Activated T-helper 1 cell treated with anti-CD3 and anti-CD28 coated beads, Interleukin-12 subunit alpha, Interleukin-12 subunit beta, Interleukin-2, Interleukin-4 antibody, amounts not matched to agents 30 ng/mL and 10 ng/mL and 1 ng/mL, durations not matched to agents 14 hours and 24 hours and 36 hours (primary cell): ENCODE measurements at regions not wholly inside any gene's neighbourhood (a gene's known extent, or its start where the extent isn't known, plus 50 kb on each side); places are given as distances from the start of the nearest gene placed in this dataset.

Experiments used
- DNase-seq: peaks from one replicate; pipeline ENCODE4 v3.0.0; 2021; ENCODE audit warnings: low spot score
- H3K27ac Mint-ChIP-seq: one replicate; pipeline ENCODE4 v1.8.0; 2021; ENCODE audit warnings: mild to moderate bottlenecking, mixed read lengths
- H3K27me3 Mint-ChIP-seq: one replicate; pipeline ENCODE4 v1.8.0; 2022; ENCODE audit warnings: mild to moderate bottlenecking, moderate library complexity, mixed read lengths; ENCODE audit not compliant: insufficient read depth
- H3K36me3 Mint-ChIP-seq: one replicate; pipeline ENCODE4 v1.8.0; 2021; ENCODE audit warnings: low read depth, mixed read lengths
- H3K4me1 Mint-ChIP-seq: one replicate; pipeline ENCODE4 v1.8.0; 2021; ENCODE audit warnings: low read depth, mixed read lengths
- H3K4me3 Mint-ChIP-seq: one replicate; pipeline ENCODE4 v1.8.0; 2021; ENCODE audit warnings: mild to moderate bottlenecking, moderate library complexity, mixed read lengths
- H3K9me3 Mint-ChIP-seq: one replicate; pipeline ENCODE4 v1.8.0; 2021; ENCODE audit warnings: mixed read lengths
- intact Hi-C: fragments of 100-400 bp; cut with micrococcal nuclease; formaldehyde crosslinking; loops from one replicate; pipeline ENCODE4 v1.15.1; 2024

- no peak overlapping the region for H3K4me3 Mint-ChIP-seq
- H3K36me3 Mint-ChIP-seq = no peaks in the 10 kb centered on the region
- no peaks in the 10 kb centered on the region for H3K4me1 Mint-ChIP-seq
- peaks cover 12% of the 10 kb centered on the region for H3K9me3 Mint-ChIP-seq
- DNase-seq = no peak
- no peak overlapping the region for H3K27ac Mint-ChIP-seq
- intact Hi-C loops = no loop called here
- no peaks in the 10 kb centered on the region for H3K27me3 Mint-ChIP-seq
Observed at GRCh38 chr5:26321278-26321677, 717.1 kb downstream of the CDH9 start.

DNA sequence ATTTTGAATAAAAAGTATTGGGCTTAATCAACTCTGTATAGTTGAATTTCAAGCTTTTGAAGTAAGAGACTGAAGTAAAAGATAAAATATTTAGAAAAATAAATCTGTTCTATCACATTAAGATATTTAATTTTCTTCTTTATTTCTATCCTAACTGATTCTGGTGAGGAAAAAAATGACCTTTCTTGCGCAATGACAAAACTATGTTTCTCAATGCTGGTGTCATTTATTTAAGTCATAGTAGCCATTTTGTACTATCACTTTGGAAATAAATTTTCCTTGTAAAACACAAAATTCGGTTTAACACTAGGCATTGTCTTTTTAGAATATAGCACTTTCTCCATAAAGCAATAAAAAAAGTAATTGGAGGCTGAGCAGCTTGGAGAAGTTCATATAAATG is 728.0 kb downstream of the CDH9 start:
- no peaks in the 10 kb centered on the region for H3K4me1 Mint-ChIP-seq
- no peaks in the 10 kb centered on the region for H3K36me3 Mint-ChIP-seq
- H3K9me3 Mint-ChIP-seq = peaks cover 7% of the 10 kb centered on the region
- intact Hi-C loops = no loop called here
- no peaks in the 10 kb centered on the region for H3K27me3 Mint-ChIP-seq
- H3K4me3 Mint-ChIP-seq = no peak overlapping the region
- no peak overlapping the region for H3K27ac Mint-ChIP-seq
- DNase-seq = no peak

GRCh38 chr5:26295541-26295940 is 742.8 kb downstream of the CDH9 start:
- Mint-ChIP-seq H3K9me3 (no peaks in the 10 kb centered on the region), H3K27me3 (no peaks in the 10 kb centered on the region), H3K4me1 (no peaks in the 10 kb centered on the region), H3K27ac (no peak overlapping the region), H3K36me3 (no peaks in the 10 kb centered on the region), H3K4me3 (no peak overlapping the region)
- no peak for DNase-seq
- intact Hi-C loops = no loop called here

GRCh38 chr5:26282190-26282589 is 756.2 kb downstream of the CDH9 start:
- Mint-ChIP-seq H3K36me3 (no peaks in the 10 kb centered on the region), H3K27me3 (no peaks in the 10 kb centered on the region), H3K4me3 (no peak overlapping the region), H3K27ac (no peak overlapping the region), H3K9me3 (peaks cover 27% of the 10 kb centered on the region), H3K4me1 (no peaks in the 10 kb centered on the region)
- no peak for DNase-seq
- intact Hi-C loops = no loop called here

DNA sequence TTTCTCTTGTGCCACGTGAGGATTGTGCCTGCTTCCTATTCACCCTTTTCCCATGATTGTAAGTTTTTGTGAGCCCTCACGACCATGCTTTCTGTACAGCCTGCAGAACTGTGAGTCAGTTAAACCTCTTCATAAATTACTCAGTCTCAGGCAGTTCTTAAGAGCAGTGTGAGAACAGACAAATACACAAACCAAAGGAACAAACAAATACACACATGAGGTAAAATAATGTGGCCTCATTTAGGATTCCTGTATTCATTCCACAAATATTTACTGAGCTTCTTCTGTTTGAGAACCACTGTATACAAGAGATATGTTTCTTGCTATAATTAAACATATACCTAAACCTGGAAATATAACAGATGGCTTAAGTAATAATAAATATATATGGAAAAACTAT is 760.3 kb downstream of the CDH9 start:
- H3K27ac Mint-ChIP-seq = no peak overlapping the region
- DNase-seq = no peak
- no peaks in the 10 kb centered on the region for H3K36me3 Mint-ChIP-seq
- H3K27me3 Mint-ChIP-seq = no peaks in the 10 kb centered on the region
- H3K9me3 Mint-ChIP-seq = peaks cover 19% of the 10 kb centered on the region
- H3K4me1 Mint-ChIP-seq = no peaks in the 10 kb centered on the region
- H3K4me3 Mint-ChIP-seq = no peak overlapping the region
- intact Hi-C loops = no loop called here

- H3K27ac Mint-ChIP-seq = no peak overlapping the region
Observed at GRCh38 chr5:26259081-26259480, 779.3 kb downstream of the CDH9 start.

DNA sequence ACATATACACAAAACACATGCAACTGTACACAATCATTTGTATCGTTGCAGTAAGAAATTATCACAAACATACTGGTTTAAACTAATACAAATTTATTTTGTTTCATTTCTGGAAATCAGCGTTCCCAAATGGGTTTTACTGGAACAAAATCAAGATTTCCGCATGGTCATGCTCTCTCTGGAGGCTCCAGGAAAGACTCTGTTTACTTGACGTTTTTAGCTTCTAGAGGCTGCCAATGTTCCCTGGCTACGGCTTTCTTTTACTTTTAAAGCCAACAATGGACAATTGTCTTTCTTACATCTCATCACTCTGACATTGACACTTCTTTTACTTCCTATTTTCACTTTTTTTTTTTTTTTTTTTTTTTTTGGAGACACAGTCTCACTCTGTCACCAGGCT is 793.1 kb downstream of the CDH9 start:
- no peak for DNase-seq
- intact Hi-C loops = no loop called here
- Mint-ChIP-seq H3K4me1 (no peaks in the 10 kb centered on the region), H3K4me3 (no peak overlapping the region), H3K27ac (no peak overlapping the region), H3K27me3 (no peaks in the 10 kb centered on the region), H3K36me3 (no peaks in the 10 kb centered on the region), H3K9me3 (peaks cover 15% of the 10 kb centered on the region)

More at GRCh38 chr5:26259081-26259480, 779.3 kb downstream of the CDH9 start:
- intact Hi-C loops = no loop called here
- Mint-ChIP-seq H3K9me3 (peaks cover 17% of the 10 kb centered on the region), H3K36me3 (no peaks in the 10 kb centered on the region), H3K4me3 (no peak overlapping the region), H3K27me3 (no peaks in the 10 kb centered on the region), H3K4me1 (no peaks in the 10 kb centered on the region)
- DNase-seq = no peak

DNA sequence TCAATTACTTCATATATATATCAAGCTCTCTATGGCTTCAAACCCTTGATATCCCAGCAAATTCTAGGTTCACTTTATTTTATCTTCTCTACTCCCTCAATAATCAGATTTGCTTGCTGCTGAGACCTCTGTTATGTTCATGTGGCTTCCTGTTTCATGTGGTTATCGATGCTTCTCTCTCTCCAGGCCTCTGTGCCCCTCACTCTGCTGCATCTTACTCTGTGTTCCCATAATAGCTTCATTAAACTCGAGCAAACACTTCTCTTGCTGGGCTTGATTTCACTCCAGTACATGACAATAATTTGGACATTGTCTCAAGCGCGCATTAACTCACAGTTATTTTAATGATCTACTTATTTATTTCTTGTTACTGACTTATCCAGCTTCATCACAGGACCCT is 798.8 kb downstream of the CDH9 start:
- DNase-seq = no peak
- no peaks in the 10 kb centered on the region for H3K36me3 Mint-ChIP-seq
- no peak overlapping the region for H3K27ac Mint-ChIP-seq
- intact Hi-C loops = no loop called here
- no peaks in the 10 kb centered on the region for H3K4me1 Mint-ChIP-seq
- peaks cover 15% of the 10 kb centered on the region for H3K9me3 Mint-ChIP-seq
- H3K4me3 Mint-ChIP-seq = no peak overlapping the region
- no peaks in the 10 kb centered on the region for H3K27me3 Mint-ChIP-seq

DNA sequence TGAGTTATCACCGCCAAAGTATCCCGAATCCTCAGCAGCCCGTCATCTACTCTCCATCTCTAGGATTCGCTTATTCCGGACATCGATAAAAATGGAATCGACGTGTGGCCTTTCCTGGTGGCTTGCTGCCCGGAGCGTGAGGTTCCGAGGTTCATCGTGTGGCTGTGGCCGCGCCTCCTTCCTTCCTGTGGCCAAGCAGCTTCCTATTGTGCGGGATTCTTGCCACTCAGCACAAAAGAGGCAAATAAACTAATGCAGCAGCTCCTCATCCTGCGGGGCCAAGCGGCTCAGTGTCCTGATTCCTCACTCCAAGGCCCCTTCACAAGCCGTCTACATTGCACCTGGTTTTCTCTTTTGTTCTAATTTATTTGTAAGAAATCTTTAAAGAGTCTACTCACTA is 800.9 kb downstream of the CDH9 start:
- no peak for DNase-seq
- H3K36me3 Mint-ChIP-seq = peaks cover 1% of the 10 kb centered on the region
- H3K27ac Mint-ChIP-seq = no peak overlapping the region
- H3K27me3 Mint-ChIP-seq = no peaks in the 10 kb centered on the region
- H3K4me1 Mint-ChIP-seq = no peaks in the 10 kb centered on the region
- peaks cover 26% of the 10 kb centered on the region for H3K9me3 Mint-ChIP-seq
- intact Hi-C loops = no loop called here
- no peak overlapping the region for H3K4me3 Mint-ChIP-seq

GRCh38 chr5:26236936-26237335 is 801.5 kb downstream of the CDH9 start:
- no peak for DNase-seq
- no peaks in the 10 kb centered on the region for H3K27me3 Mint-ChIP-seq
- no peak overlapping the region for H3K27ac Mint-ChIP-seq
- H3K9me3 Mint-ChIP-seq = peaks cover 26% of the 10 kb centered on the region
- peaks cover 1% of the 10 kb centered on the region for H3K36me3 Mint-ChIP-seq
- H3K4me1 Mint-ChIP-seq = no peaks in the 10 kb centered on the region
- H3K4me3 Mint-ChIP-seq = no peak overlapping the region
- intact Hi-C loops = no loop called here

DNA sequence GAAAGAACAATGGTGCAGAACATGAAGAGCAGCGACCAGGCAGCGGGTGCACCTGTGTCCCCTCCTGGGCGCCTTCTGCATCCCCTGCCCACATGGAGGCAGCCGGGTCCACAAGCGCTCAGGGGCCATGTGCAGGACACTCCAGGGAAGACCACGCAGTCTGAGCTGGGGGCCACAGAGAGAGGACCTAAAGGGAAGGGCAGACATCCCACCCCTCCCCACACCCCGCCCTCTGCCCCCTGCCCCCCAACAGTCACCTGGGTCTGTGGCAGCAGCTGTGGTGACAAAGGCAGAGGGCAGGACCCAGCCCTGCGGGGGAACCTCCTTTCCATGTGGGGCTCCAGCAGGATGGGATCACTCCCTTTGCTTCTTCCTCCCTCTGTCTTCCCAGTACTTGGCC is 805.7 kb downstream of the CDH9 start:
- Mint-ChIP-seq H3K27me3 (no peaks in the 10 kb centered on the region), H3K9me3 (peaks cover 43% of the 10 kb centered on the region), H3K27ac (no peak overlapping the region), H3K4me1 (no peaks in the 10 kb centered on the region), H3K4me3 (no peak overlapping the region), H3K36me3 (peaks cover 1% of the 10 kb centered on the region)
- intact Hi-C loops = no loop called here
- no peak for DNase-seq

DNA sequence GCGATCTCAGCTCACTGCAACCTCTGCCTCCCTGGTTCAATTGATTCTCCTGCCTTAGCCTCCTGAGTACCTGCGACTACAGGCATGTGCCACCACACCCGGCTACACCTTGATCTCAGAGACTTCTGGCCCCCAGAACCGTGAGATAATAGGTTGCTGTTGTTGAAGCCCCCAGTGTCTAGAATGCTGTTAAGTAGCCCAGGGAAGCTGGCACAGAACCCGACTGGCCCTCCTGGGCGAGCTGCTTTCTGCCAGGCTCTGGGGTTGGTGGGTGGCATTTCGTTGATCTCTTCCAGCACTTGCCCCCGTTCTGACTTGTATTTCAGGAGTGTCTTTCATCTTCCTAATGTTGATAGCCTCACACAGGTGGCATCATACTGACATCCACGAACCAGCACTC is 807.1 kb downstream of the CDH9 start:
- Mint-ChIP-seq H3K9me3 (peaks cover 46% of the 10 kb centered on the region), H3K27me3 (no peaks in the 10 kb centered on the region), H3K36me3 (peaks cover 1% of the 10 kb centered on the region), H3K4me1 (no peaks in the 10 kb centered on the region), H3K27ac (no peak overlapping the region), H3K4me3 (no peak overlapping the region)
- DNase-seq = no peak
- intact Hi-C loops = no loop called here

GRCh38 chr5:26229848-26230247 is 808.5 kb downstream of the CDH9 start:
- intact Hi-C loops = no loop called here
- H3K27me3 Mint-ChIP-seq = no peaks in the 10 kb centered on the region
- no peak overlapping the region for H3K4me3 Mint-ChIP-seq
- H3K36me3 Mint-ChIP-seq = peaks cover 1% of the 10 kb centered on the region
- peaks cover 58% of the 10 kb centered on the region for H3K9me3 Mint-ChIP-seq
- no peak overlapping the region for H3K27ac Mint-ChIP-seq
- no peaks in the 10 kb centered on the region for H3K4me1 Mint-ChIP-seq
- no peak for DNase-seq

DNA sequence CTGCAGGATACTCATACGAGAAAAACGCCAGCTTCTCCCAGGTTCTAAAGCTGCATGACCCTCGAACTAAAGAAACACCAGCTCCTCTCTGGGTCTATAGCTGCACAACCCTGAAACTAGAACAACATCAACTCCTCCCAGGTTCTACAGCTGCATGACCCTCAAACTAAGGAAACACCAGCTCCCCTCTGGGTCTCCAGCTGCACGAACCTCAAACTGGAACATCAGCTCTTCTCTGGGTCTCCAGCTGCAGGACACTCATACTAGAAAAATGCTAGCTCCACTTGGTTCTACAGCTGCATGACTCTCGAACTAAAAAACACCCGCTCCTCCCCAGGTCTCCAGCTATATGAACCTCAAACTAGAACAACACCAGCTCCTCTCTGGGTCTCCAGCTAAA is 811.1 kb downstream of the CDH9 start:
- Mint-ChIP-seq H3K27ac (no peak overlapping the region), H3K9me3 (peaks cover 62% of the 10 kb centered on the region), H3K27me3 (no peaks in the 10 kb centered on the region), H3K36me3 (no peaks in the 10 kb centered on the region), H3K4me3 (no peak overlapping the region), H3K4me1 (no peaks in the 10 kb centered on the region)
- intact Hi-C loops = no loop called here
- DNase-seq = no peak
